ENCODE measurements at regions not wholly inside any gene's neighbourhood (a gene's known extent, or its start where the extent isn't known, plus 50 kb on each side); places are given as distances from the start of the nearest gene placed in this dataset.

- no peak for TF ChIP-seq CTCF (IDR thresholded peaks at IDR 0.05)
- no peak for TF ChIP-seq POLR2AphosphoS5 (IDR thresholded peaks at IDR 0.05)
These were observed 108.4 kb downstream of the COPS8 start for GRCh38 chr2:237194081-237194480.

All from transverse colon (tissue), 4 donors.